ENCODE measurements at regions not wholly inside any gene's neighbourhood (a gene's known extent, or its start where the extent isn't known, plus 50 kb on each side); places are given as distances from the start of the nearest gene placed in this dataset.
A peak's percentile ranks its signal among the peaks of the same experiment; 100 is the strongest.

GRCh38 chr6:167558246-167559177, 233.6 kb downstream of the TTLL2 start (continued):
- TF ChIP-seq, protein P1, sequence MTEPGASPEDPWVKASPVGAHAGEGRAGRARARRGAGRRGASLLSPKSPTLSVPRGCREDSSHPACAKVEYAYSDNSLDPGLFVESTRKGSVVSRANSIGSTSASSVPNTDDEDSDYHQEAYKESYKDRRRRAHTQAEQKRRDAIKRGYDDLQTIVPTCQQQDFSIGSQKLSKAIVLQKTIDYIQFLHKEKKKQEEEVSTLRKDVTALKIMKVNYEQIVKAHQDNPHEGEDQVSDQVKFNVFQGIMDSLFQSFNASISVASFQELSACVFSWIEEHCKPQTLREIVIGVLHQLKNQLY (CRISPR knock-in tag; IDR thresholded peaks at IDR 0.05) = no peak
- TF ChIP-seq ESRRA (CRISPR knock-in tag; IDR thresholded peaks at IDR 0.05; ENCODE audit: low read depth) (peak; percentile 44; the same call in 1 of the 2 replicates), NR2F1 (CRISPR knock-in tag; IDR thresholded peaks at IDR 0.05) (peak; percentile 84 to 94), FIP1L1 (IDR thresholded peaks at IDR 0.05; ENCODE audit: borderline replicate concordance, insufficient read depth, low read depth, low read length) (no peak), IRF2 (CRISPR knock-in tag; IDR thresholded peaks at IDR 0.05) (peak; percentile 69), ZC3H13 (CRISPR knock-in tag; IDR thresholded peaks at IDR 0.05) (peak; percentile 53; the same call in 1 of the 2 replicates), ZKSCAN8 (CRISPR knock-in tag; IDR thresholded peaks at IDR 0.05; ENCODE audit: borderline replicate concordance) (0 out of 2 replicates have a peak, but pooled peaks have one; percentile 37), SAFB2 (CRISPR knock-in tag; IDR thresholded peaks at IDR 0.05; ENCODE audit: borderline replicate concordance, low read depth) (peak; percentile 36; the same call in 1 of the 2 replicates), ZFY (CRISPR knock-in tag; IDR thresholded peaks at IDR 0.05) (0 out of 2 replicates have a peak, but pooled peaks have one; percentile 10), EP300 (IDR thresholded peaks at IDR 0.05; ENCODE audit: low read depth in 2 of 2, low read length in 2 of 2) (peak in 1 of 2 experiments; percentile 82; a peak in 2 of 4 replicates), EP300 (CRISPR knock-in tag; IDR thresholded peaks at IDR 0.05; ENCODE audit: borderline replicate concordance) (peak; percentile 53; the same call in 1 of the 2 replicates), LBX2 (CRISPR knock-in tag; IDR thresholded peaks at IDR 0.05; ENCODE audit: borderline replicate concordance) (no peak), ZNF501 (CRISPR knock-in tag; IDR thresholded peaks at IDR 0.05) (no peak), SOX6 (IDR thresholded peaks at IDR 0.05) (no peak), SOX6 (CRISPR knock-in tag; IDR thresholded peaks at IDR 0.05) (peak; percentile 87), POGZ (CRISPR knock-in tag; IDR thresholded peaks at IDR 0.05) (0 out of 2 replicates have a peak, but pooled peaks have one; percentile 32), TCF7 (IDR thresholded peaks at IDR 0.05; ENCODE audit: low read depth) (0 out of 2 replicates have a peak, but pooled peaks have one; percentile 35)
- TF ChIP-seq, protein P2, sequence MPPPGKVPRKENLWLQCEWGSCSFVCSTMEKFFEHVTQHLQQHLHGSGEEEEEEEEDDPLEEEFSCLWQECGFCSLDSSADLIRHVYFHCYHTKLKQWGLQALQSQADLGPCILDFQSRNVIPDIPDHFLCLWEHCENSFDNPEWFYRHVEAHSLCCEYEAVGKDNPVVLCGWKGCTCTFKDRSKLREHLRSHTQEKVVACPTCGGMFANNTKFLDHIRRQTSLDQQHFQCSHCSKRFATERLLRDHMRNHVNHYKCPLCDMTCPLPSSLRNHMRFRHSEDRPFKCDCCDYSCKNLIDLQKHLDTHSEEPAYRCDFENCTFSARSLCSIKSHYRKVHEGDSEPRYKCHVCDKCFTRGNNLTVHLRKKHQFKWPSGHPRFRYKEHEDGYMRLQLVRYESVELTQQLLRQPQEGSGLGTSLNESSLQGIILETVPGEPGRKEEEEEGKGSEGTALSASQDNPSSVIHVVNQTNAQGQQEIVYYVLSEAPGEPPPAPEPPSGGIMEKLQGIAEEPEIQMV (CRISPR knock-in tag; IDR thresholded peaks at IDR 0.05; ENCODE audit: low read depth) = no peak; the same call in 1 of the 2 replicates
- TF ChIP-seq, protein P3, sequence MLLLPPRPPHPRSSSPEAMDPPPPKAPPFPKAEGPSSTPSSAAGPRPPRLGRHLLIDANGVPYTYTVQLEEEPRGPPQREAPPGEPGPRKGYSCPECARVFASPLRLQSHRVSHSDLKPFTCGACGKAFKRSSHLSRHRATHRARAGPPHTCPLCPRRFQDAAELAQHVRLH (CRISPR knock-in tag; IDR thresholded peaks at IDR 0.05; ENCODE audit: borderline replicate concordance, low read depth) = peak; percentile 43; the same call in 1 of the 2 replicates
- TF ChIP-seq, protein P4, sequence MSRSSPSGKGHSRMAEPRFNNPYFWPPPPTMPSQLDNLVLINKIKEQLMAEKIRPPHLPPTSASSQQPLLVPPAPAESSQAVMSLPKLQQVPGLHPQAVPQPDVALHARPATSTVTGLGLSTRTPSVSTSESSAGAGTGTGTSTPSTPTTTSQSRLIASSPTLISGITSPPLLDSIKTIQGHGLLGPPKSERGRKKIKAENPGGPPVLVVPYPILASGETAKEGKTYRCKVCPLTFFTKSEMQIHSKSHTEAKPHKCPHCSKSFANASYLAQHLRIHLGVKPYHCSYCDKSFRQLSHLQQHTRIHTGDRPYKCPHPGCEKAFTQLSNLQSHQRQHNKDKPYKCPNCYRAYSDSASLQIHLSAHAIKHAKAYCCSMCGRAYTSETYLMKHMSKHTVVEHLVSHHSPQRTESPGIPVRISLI (CRISPR knock-in tag; IDR thresholded peaks at IDR 0.05; ENCODE audit: borderline replicate concordance) = no peak
- TF ChIP-seq, protein P5, sequence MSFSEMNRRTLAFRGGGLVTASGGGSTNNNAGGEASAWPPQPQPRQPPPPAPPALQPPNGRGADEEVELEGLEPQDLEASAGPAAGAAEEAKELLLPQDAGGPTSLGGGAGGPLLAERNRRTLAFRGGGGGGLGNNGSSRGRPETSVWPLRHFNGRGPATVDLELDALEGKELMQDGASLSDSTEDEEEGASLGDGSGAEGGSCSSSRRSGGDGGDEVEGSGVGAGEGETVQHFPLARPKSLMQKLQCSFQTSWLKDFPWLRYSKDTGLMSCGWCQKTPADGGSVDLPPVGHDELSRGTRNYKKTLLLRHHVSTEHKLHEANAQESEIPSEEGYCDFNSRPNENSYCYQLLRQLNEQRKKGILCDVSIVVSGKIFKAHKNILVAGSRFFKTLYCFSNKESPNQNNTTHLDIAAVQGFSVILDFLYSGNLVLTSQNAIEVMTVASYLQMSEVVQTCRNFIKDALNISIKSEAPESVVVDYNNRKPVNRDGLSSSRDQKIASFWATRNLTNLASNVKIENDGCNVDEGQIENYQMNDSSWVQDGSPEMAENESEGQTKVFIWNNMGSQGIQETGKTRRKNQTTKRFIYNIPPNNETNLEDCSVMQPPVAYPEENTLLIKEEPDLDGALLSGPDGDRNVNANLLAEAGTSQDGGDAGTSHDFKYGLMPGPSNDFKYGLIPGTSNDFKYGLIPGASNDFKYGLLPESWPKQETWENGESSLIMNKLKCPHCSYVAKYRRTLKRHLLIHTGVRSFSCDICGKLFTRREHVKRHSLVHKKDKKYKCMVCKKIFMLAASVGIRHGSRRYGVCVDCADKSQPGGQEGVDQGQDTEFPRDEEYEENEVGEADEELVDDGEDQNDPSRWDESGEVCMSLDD (CRISPR knock-in tag; IDR thresholded peaks at IDR 0.05; ENCODE audit: borderline replicate concordance) = 0 out of 2 replicates have a peak, but pooled peaks have one; percentile 49
